Spleen (tissue), 7 donors: ENCODE measurements at regions not wholly inside any gene's neighbourhood (a gene's known extent, or its start where the extent isn't known, plus 50 kb on each side); places are given as distances from the start of the nearest gene placed in this dataset.

ENCODE experiments used
- POLR2A ChIP-seq, 3 donors: fragments of 450-650 bp; IDR thresholded peaks; one replicate each; pipeline ENCODE4 v1.5.1; 2017; ENCODE audit warnings: antibody characterized with exemption in 3 of 3, mild to moderate bottlenecking in 1 of 3
- POLR2AphosphoS5 ChIP-seq, 3 donors: sonication (generic); formaldehyde crosslinking; IDR thresholded peaks; one replicate each; pipeline ENCODE4 v1.5.1; 2017; ENCODE audit warnings: antibody characterized with exemption in 3 of 3
- TF ChIP-seq, protein P1 (sequence below), 11 experiments: fragments of 200-600 bp in 7 of 11; fragments of 450-650 bp in 4 of 11; sonication (generic) in 4 of 11; IDR thresholded peaks in 8 of 11; conservative IDR thresholded peaks in 3 of 11; 1 replicate in 7 of 11; 2 replicates in 4 of 11; pipeline versions ENCODE4 v1.4.0 to v1.8.0; 2016 to 2021; ENCODE audit warnings: antibody characterized with exemption in 11 of 11, inconsistent platforms in 4 of 11, mild to moderate bottlenecking in 1 of 11
- donor health status: DM: no; HTN: no; CAD: no; lungs with moderate emphysema.
- donor health status: DM: no; HTN: no; CAD: no.
- donor health status: DM: no; HTN: no; CAD: no.

GRCh38 chr7:24472093-24472492 lies 101.2 kb upstream of the PALS2 start:
- TF ChIP-seq POLR2AphosphoS5 (IDR thresholded peaks at IDR 0.05) (no peak), POLR2A (IDR thresholded peaks at IDR 0.05) (no peak)
- TF ChIP-seq, protein P1, sequence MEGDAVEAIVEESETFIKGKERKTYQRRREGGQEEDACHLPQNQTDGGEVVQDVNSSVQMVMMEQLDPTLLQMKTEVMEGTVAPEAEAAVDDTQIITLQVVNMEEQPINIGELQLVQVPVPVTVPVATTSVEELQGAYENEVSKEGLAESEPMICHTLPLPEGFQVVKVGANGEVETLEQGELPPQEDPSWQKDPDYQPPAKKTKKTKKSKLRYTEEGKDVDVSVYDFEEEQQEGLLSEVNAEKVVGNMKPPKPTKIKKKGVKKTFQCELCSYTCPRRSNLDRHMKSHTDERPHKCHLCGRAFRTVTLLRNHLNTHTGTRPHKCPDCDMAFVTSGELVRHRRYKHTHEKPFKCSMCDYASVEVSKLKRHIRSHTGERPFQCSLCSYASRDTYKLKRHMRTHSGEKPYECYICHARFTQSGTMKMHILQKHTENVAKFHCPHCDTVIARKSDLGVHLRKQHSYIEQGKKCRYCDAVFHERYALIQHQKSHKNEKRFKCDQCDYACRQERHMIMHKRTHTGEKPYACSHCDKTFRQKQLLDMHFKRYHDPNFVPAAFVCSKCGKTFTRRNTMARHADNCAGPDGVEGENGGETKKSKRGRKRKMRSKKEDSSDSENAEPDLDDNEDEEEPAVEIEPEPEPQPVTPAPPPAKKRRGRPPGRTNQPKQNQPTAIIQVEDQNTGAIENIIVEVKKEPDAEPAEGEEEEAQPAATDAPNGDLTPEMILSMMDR (IDR thresholded peaks at IDR 0.05 in 8 of 11, conservative IDR thresholded peaks at IDR 0.05 in 3 of 11), result no peak
